GM18505 (cell line): ENCODE measurements at regions not wholly inside any gene's neighbourhood (a gene's known extent, or its start where the extent isn't known, plus 50 kb on each side); places are given as distances from the start of the nearest gene placed in this dataset.

ENCODE experiments used
- ATAC-seq: cut with Tn5 transposase; IDR thresholded peaks from one replicate; pipeline ENCODE4 v1.9.1; 2021; ENCODE audit not compliant: unreplicated experiment
- POLR2A ChIP-seq: IDR thresholded peaks from 4 replicates; pipeline ENCODE4 v1.6.1; 2011; ENCODE audit warnings: borderline replicate concordance; ENCODE audit not compliant: insufficient read depth, insufficient read length; ENCODE audit errors: extremely low read depth

DNA sequence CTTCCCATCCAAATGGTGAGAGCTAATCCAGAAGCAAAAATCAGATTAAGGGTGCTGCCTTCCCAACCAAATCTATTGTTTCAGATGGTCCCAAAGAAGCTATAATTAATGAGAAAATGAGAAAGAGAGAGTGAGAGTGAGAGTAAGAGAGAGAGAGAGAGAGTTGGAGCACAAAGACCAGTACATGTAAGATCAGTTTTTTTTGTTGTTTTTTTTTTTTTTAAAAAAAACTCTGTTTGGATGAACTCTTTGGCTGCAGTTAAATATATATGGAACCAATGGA, 305.6 kb downstream of the PTEN start:
- no peak for TF ChIP-seq POLR2A
- no peak for ATAC-seq

- ATAC-seq, result no peak
- TF ChIP-seq POLR2A, result no peak
Measured at GRCh38 chr10:88170628-88171027, 307.2 kb downstream of the PTEN start.

GRCh38 chr10:88172159-88172558, 308.7 kb downstream of the PTEN start:
- ATAC-seq, result no peak
- TF ChIP-seq POLR2A, result no peak

GRCh38 chr10:88174391-88174790, 311.0 kb downstream of the PTEN start:
- TF ChIP-seq POLR2A, result no peak
- ATAC-seq, result no peak

DNA sequence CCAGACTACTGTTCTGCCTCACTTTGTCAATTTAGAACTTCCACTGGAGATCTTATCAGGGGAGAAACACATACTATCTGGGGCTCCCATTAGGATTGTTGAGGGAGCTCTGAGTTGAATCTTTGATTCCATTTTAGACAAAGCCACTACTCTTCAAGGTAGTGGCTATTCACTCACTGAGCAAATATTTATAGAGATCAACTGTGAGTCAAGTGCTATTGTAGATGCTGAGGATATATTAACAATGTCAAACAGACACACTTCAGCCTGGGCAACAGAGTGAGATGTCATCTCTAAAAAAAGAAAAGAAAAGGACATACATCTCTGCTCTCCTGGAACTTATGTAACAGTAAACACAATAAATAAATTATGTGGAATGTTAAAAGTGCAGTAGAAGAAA, 315.3 kb downstream of the PTEN start:
- no peak for TF ChIP-seq POLR2A

DNA sequence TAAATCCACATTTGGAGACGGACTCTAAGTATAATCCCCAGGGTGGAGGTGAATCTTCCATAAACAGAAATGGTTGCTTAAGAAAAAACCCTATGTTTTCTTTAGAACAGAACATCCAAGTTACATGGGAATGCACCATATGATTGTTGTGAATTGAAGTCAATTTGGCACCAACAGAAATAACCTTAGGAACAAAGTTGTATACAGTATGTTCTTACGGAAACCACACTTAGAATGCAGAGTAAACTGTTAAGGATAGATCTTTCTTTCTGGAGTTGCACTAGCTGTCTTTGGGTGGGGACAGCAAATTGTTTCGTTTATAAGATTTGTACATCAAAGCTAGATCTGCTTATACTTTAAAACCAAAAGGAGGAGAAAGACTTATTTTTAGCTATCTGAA, 316.4 kb downstream of the PTEN start:
- ATAC-seq, result no peak
- no peak for TF ChIP-seq POLR2A

More for the DNA sequence above, 315.3 kb downstream of the PTEN start:
- ATAC-seq, result no peak

DNA sequence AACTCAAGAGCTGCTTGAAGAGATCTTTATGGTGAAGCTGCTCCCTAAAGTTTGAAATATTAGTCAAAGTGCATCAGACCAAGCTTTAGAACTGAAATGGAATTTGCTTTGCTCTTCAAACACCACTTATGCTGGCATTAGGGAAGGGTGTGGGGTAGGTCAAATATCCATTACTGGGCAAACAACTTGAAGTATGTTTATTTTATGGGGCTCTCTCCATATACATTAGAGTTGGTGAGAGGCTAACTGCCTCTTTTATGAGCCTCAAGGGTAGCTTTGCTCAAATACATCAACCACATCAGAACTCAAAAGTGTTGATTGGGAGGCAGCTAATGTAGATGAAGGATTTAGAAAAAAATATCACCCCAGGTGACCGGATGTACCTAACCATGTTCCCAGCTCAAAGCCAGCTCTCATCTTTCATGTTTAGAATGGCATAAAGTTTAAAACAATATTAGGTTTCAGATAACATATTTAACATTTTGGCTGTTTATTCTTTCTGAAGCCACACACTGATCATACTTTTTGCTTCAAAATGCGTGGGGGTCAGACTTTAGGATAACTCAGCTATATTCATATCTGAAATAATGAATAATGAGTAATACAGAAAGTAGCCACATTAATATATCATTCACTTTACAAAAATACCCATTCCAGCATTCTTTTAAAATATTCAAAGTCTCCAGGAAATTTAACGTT, 318.6 kb downstream of the PTEN start:
- no peak for ATAC-seq

GRCh38 chr10:88182601-88182930, 319.1 kb downstream of the PTEN start:
- no peak for ATAC-seq
- no peak for TF ChIP-seq POLR2A

More for the DNA sequence above, 318.6 kb downstream of the PTEN start:
- TF ChIP-seq POLR2A, result no peak

GRCh38 chr10:88184543-88185297, 321.3 kb downstream of the PTEN start:
- TF ChIP-seq POLR2A, result no peak
- no peak for ATAC-seq

DNA sequence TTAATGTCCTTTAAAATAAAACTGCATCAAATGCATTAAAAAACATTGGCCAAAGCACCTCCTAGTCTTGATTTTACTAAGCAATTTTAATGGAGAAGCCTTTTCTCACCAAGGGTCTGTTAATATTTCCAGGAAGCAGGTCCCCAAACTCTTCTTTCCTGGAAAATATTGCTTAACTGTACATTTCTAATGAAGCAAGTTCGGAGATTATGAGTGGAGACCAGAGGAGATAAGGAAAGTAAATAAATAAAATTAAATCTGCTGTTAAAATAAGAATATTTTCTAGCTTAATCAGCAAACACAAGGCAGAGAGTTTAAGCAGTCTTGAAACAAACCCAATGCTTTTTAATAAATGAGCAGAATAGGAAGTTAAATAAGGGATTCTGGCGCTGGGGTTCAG, 322.4 kb downstream of the PTEN start:
- ATAC-seq, result no peak
- TF ChIP-seq POLR2A, result no peak

DNA sequence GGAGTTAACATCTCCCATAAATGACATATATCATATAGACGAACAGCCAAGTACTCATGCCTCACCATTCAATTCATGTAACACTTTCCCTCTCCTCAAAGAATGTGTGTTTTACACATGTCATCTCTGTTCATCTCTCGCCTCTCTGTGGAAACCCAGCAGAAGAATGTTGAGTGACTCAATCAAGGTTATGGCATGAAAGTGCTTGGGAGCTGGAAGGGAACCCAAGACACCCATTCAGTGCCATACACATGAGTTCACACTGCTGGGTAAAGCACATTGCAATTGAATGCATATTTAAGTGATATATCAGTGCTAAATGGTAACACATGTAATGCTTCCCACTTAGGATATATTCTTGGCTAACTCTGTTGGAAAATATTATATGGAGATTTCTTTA, 322.9 kb downstream of the PTEN start:
- TF ChIP-seq POLR2A, result no peak
- no peak for ATAC-seq

DNA sequence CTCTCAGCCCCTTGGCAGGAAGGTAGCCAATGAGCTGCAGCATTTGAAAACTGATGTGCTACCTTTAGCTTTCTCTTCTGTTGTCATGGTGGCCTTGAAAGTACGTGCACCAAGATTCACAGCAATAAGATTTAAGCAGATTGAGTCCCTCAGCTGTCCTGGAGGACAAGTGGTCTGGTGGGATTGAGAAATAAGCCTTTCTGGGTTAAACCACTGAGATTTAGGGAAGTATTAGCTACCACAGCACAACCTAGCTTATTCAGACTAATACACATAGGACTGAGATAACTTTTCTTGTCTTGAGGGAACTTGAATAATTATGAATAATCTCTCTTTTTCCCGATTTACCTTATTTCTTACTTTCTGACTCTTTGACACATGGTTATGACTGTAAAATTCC, 324.0 kb downstream of the PTEN start:
- ATAC-seq, result no peak
- TF ChIP-seq POLR2A, result no peak

DNA sequence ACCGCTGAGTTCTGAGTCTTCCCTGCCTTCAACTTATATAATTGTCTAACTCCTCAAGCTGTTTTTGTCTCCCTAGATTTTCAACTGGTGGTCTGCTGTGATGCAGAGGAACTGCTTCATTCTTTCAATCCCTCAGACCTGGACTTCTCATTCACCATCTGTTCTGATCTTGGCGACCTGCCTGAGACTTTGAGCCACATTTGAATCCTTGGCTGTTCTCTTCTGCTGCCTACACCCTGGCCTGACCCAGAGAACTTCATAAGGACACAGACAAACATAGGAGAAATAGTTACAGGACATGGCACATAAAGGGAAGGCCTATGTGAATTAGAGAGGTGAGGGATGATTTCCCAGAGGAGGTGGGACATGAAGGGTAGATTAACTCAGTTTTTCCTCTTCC, 326.7 kb downstream of the PTEN start:
- no peak for TF ChIP-seq POLR2A
- ATAC-seq, result no peak

DNA sequence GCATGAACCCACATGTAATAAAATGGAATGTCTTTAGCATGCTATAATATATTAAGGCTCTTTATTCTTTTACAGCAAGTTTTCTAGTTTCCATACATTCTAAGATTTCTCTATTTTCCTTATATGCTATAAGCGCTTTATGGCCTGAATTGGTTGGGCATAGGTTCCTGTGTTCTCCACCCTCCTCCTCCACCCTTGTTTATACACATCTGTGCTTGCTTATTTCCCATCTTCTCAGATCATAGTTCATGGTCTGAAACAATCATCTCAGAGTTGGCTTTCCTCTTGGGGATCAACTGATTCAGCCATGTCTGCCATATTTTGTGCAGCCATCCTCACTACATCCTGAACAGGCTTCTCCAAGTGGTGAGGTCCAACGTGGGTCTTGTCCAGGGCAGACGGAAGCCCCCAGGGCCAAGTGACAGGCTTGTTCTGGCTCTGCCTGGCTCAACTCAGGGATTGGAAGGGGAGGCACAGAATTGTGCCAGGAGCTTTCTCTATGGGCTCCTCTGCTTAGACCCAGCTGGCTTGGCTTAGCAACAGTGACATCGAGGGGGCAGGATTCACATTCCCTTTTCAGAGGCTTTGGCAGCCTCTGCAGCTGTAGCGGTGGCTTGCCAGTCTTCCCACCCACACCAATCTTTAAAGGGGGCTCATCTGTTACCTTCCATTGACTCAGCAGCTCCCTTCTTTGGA, 327.3 kb downstream of the PTEN start:
- no peak for TF ChIP-seq POLR2A
- ATAC-seq, result no peak
